ENCODE measurements at regions not wholly inside any gene's neighbourhood (a gene's known extent, or its start where the extent isn't known, plus 50 kb on each side); places are given as distances from the start of the nearest gene placed in this dataset.

DNA sequence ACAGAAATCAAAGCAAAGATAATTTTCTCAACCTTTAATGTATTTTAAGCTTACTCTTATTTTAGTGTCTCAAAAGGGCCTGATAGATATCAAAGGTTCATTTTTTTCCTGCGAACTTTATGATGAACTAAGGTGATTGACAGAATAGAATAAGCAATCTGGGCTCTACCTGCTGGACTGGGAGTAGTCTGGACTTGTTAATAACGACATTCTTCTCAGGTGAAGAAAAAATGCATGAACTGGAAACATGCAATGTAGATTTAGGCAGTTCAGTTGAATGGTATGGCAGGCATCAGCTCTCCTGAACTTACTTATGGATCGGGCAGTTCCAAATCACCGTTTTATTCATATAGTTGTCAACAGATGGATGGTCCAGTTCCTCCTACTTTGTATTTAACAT, 189.7 kb upstream of the ZBTB20 start:
- TF ChIP-seq, protein P1, sequence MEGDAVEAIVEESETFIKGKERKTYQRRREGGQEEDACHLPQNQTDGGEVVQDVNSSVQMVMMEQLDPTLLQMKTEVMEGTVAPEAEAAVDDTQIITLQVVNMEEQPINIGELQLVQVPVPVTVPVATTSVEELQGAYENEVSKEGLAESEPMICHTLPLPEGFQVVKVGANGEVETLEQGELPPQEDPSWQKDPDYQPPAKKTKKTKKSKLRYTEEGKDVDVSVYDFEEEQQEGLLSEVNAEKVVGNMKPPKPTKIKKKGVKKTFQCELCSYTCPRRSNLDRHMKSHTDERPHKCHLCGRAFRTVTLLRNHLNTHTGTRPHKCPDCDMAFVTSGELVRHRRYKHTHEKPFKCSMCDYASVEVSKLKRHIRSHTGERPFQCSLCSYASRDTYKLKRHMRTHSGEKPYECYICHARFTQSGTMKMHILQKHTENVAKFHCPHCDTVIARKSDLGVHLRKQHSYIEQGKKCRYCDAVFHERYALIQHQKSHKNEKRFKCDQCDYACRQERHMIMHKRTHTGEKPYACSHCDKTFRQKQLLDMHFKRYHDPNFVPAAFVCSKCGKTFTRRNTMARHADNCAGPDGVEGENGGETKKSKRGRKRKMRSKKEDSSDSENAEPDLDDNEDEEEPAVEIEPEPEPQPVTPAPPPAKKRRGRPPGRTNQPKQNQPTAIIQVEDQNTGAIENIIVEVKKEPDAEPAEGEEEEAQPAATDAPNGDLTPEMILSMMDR (IDR thresholded peaks at IDR 0.05): no peak
- TF ChIP-seq POLR2A (IDR thresholded peaks at IDR 0.05): no peak

Data from esophagus squamous epithelium (tissue), 4 donors.